Caco-2 (cell line): ENCODE measurements at regions not wholly inside any gene's neighbourhood (a gene's known extent, or its start where the extent isn't known, plus 50 kb on each side); places are given as distances from the start of the nearest gene placed in this dataset.

ENCODE experiments used
- BruUV-seq: library from RNA; stranded (reverse); fragments of 400-500 nt; replicated peaks from 2 replicates; lab custom pipeline; 2021; lab: Mats Ljungman, UMichigan
- CTCF ChIA-PET: fragments of 300-600 bp; sonication (Branson Sonifier 250); formaldehyde crosslinking; loops from one replicate; lab custom pipeline; 2022; ENCODE audit warnings: antibody characterized with exemption; lab: Charles Lee
- POLR2A ChIA-PET: fragments of 300-600 bp; sonication (Branson Sonifier 250); formaldehyde crosslinking; loops from one replicate; lab custom pipeline; 2022; ENCODE audit warnings: antibody characterized with exemption; lab: Charles Lee
- DNase-seq, 2 experiments: peaks; one replicate each; pipeline versions ENCODE4 v3.0.0 to v3.0.0-alpha.2; 2020 to 2022
- H3K27me3 ChIP-seq: replicated peaks from 2 replicates; pipeline ENCODE4 v1.6.0; 2011; ENCODE audit warnings: low read length; ENCODE audit not compliant: control insufficient read depth, insufficient read depth
- H3K36me3 ChIP-seq: 2 replicates; pipeline ENCODE4 v1.5.1; 2011; ENCODE audit warnings: low read length; ENCODE audit not compliant: control insufficient read depth, insufficient read depth
- H3K4me1 ChIP-seq: fragments of 250-450 bp; sonication (Bioruptor Pico); 2 replicates; pipeline ENCODE4 v1.5.1; 2020; ENCODE audit warnings: mild to moderate bottlenecking
- H3K4me3 ChIP-seq: 2 replicates; pipeline ENCODE4 v1.5.1; 2011; ENCODE audit warnings: low read depth, mild to moderate bottlenecking, control low read depth, low read length
- H3K9me3 ChIP-seq: fragments of 250-450 bp; sonication (Bioruptor Pico); 2 replicates; pipeline ENCODE4 v1.5.1; 2020; ENCODE audit warnings: mild to moderate bottlenecking, moderate library complexity
- H3K27ac Mint-ChIP-seq: one replicate; pipeline ENCODE4 v1.8.0; 2022; ENCODE audit warnings: mixed read lengths; ENCODE audit not compliant: unreplicated experiment
- H3K27me3 Mint-ChIP-seq: one replicate; pipeline ENCODE4 v1.8.0; 2022; ENCODE audit warnings: mixed read lengths; ENCODE audit not compliant: insufficient read depth, unreplicated experiment
- H3K36me3 Mint-ChIP-seq: one replicate; pipeline ENCODE4 v1.8.0; 2022; ENCODE audit warnings: mild to moderate bottlenecking, mixed read lengths; ENCODE audit not compliant: insufficient read depth, unreplicated experiment
- H3K4me1 Mint-ChIP-seq: one replicate; pipeline ENCODE4 v1.8.0; 2022; ENCODE audit warnings: low read depth, mixed read lengths; ENCODE audit not compliant: unreplicated experiment
- H3K4me3 Mint-ChIP-seq: one replicate; pipeline ENCODE4 v1.8.0; 2022; ENCODE audit warnings: mild to moderate bottlenecking, moderate library complexity, mixed read lengths; ENCODE audit not compliant: unreplicated experiment
- H3K9me3 Mint-ChIP-seq: one replicate; pipeline ENCODE4 v1.8.0; 2022; ENCODE audit warnings: mixed read lengths; ENCODE audit not compliant: unreplicated experiment
- CTCF ChIP-seq, 2 experiments: fragments of 200-600 bp in 1 of 2; IDR thresholded peaks; 1 replicate in 1 of 2; 2 replicates in 1 of 2; pipeline versions ENCODE4 v1.5.1 to v1.8.0; 2011 to 2022; ENCODE audit warnings: antibody characterized with exemption in 1 of 2, control low read depth in 1 of 2, inconsistent platforms in 1 of 2, low read depth in 1 of 2, low read length in 1 of 2, mild to moderate bottlenecking in 1 of 2, moderate library complexity in 1 of 2; ENCODE audit not compliant: insufficient read depth in 1 of 2, severe bottlenecking in 1 of 2, unreplicated experiment in 1 of 2
- intact Hi-C: fragments of 100-400 bp; cut with micrococcal nuclease; formaldehyde crosslinking; loops from one replicate; pipeline ENCODE4 v1.10.0; 2022; ENCODE audit not compliant: unreplicated experiment

GRCh38 chr7:110399421-110399820 is 691.5 kb upstream of the LRRN3 start:
- no TSS peak for BruUV-seq
- no peaks in the 10 kb centered on the region for H3K27me3 ChIP-seq
- DNase-seq, result no peak
- no peaks in the 10 kb centered on the region for H3K9me3 Mint-ChIP-seq
- no peak overlapping the region for H3K4me3 Mint-ChIP-seq
- no peaks in the 10 kb centered on the region for H3K36me3 ChIP-seq
- CTCF ChIA-PET, result no interaction called here
- no peak overlapping the region for H3K27ac Mint-ChIP-seq
- no peaks in the 10 kb centered on the region for H3K9me3 ChIP-seq
- no peak for TF ChIP-seq CTCF (IDR thresholded peaks at IDR 0.05; ENCODE audit: insufficient read depth in 1 of 2, low read depth in 1 of 2, low read length in 1 of 2, severe bottlenecking in 1 of 2, unreplicated experiment in 1 of 2)
- intact Hi-C loops, result no loop called here
- no peaks in the 10 kb centered on the region for H3K27me3 Mint-ChIP-seq
- no peaks in the 10 kb centered on the region for H3K4me1 ChIP-seq
- POLR2A ChIA-PET, result no interaction called here
- no peaks in the 10 kb centered on the region for H3K36me3 Mint-ChIP-seq
- no peak overlapping the region for H3K4me3 ChIP-seq
- no peaks in the 10 kb centered on the region for H3K4me1 Mint-ChIP-seq

GRCh38 chr7:110400411-110400810 is 690.5 kb upstream of the LRRN3 start:
- H3K4me1 Mint-ChIP-seq, result no peaks in the 10 kb centered on the region
- no peaks in the 10 kb centered on the region for H3K9me3 Mint-ChIP-seq
- Histone ChIP-seq H3K36me3 (no peaks in the 10 kb centered on the region), H3K27me3 (no peaks in the 10 kb centered on the region), H3K4me1 (no peaks in the 10 kb centered on the region), H3K9me3 (no peaks in the 10 kb centered on the region), H3K4me3 (no peak overlapping the region)
- no peaks in the 10 kb centered on the region for H3K36me3 Mint-ChIP-seq
- no peak for TF ChIP-seq CTCF (IDR thresholded peaks at IDR 0.05; ENCODE audit: insufficient read depth in 1 of 2, low read depth in 1 of 2, low read length in 1 of 2, severe bottlenecking in 1 of 2, unreplicated experiment in 1 of 2)
- H3K27ac Mint-ChIP-seq, result no peak overlapping the region
- ChIA-PET CTCF (no interaction called here), POLR2A (no interaction called here)
- H3K27me3 Mint-ChIP-seq, result no peaks in the 10 kb centered on the region
- intact Hi-C loops, result no loop called here
- no TSS peak for BruUV-seq
- no peak overlapping the region for H3K4me3 Mint-ChIP-seq
- no peak for DNase-seq

- Mint-ChIP-seq H3K27me3 (no peaks in the 10 kb centered on the region), H3K4me1 (no peaks in the 10 kb centered on the region), H3K27ac (no peak overlapping the region), H3K36me3 (no peaks in the 10 kb centered on the region), H3K4me3 (no peak overlapping the region), H3K9me3 (no peaks in the 10 kb centered on the region)
- POLR2A ChIA-PET, result no interaction called here
- no peak for TF ChIP-seq CTCF (IDR thresholded peaks at IDR 0.05; ENCODE audit: insufficient read depth in 1 of 2, low read depth in 1 of 2, low read length in 1 of 2, severe bottlenecking in 1 of 2, unreplicated experiment in 1 of 2)
- Histone ChIP-seq H3K4me1 (no peaks in the 10 kb centered on the region), H3K36me3 (no peaks in the 10 kb centered on the region), H3K27me3 (no peaks in the 10 kb centered on the region), H3K4me3 (no peak overlapping the region), H3K9me3 (no peaks in the 10 kb centered on the region)
- intact Hi-C loops, result no loop called here
- CTCF ChIA-PET, result no interaction called here
- no peak for DNase-seq
- BruUV-seq, result no TSS peak
These were observed 683.7 kb upstream of the LRRN3 start for GRCh38 chr7:110407242-110407641.
